ENCODE measurements at regions not wholly inside any gene's neighbourhood (a gene's known extent, or its start where the extent isn't known, plus 50 kb on each side); places are given as distances from the start of the nearest gene placed in this dataset.

DNA sequence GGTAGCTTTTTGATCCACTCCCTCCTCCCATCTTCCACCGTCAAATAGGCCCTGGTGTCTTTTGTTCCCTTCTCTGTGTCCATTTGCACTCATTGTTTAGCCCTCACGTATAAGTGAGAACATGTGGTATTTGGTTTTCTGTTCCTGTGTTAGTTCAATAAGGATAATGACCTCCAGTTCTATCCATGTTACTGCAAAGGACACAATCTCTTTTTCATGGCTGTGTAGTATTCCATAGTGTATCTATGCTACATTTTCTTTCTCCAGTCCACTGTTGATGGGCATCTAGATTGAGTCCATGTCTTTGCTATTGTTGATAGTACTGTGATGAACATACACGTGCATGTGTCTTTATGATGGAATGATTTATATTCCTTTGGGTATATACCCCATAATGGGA is 136.0 kb upstream of the USP29 start:
- TF ChIP-seq, protein P1, sequence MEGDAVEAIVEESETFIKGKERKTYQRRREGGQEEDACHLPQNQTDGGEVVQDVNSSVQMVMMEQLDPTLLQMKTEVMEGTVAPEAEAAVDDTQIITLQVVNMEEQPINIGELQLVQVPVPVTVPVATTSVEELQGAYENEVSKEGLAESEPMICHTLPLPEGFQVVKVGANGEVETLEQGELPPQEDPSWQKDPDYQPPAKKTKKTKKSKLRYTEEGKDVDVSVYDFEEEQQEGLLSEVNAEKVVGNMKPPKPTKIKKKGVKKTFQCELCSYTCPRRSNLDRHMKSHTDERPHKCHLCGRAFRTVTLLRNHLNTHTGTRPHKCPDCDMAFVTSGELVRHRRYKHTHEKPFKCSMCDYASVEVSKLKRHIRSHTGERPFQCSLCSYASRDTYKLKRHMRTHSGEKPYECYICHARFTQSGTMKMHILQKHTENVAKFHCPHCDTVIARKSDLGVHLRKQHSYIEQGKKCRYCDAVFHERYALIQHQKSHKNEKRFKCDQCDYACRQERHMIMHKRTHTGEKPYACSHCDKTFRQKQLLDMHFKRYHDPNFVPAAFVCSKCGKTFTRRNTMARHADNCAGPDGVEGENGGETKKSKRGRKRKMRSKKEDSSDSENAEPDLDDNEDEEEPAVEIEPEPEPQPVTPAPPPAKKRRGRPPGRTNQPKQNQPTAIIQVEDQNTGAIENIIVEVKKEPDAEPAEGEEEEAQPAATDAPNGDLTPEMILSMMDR (IDR thresholded peaks at IDR 0.05) = no peak
- TF ChIP-seq ZFX (IDR thresholded peaks at IDR 0.05; ENCODE audit: borderline replicate concordance) = no peak

All from 22Rv1 (cell line).